ENCODE measurements at regions not wholly inside any gene's neighbourhood (a gene's known extent, or its start where the extent isn't known, plus 50 kb on each side); places are given as distances from the start of the nearest gene placed in this dataset.

DNA sequence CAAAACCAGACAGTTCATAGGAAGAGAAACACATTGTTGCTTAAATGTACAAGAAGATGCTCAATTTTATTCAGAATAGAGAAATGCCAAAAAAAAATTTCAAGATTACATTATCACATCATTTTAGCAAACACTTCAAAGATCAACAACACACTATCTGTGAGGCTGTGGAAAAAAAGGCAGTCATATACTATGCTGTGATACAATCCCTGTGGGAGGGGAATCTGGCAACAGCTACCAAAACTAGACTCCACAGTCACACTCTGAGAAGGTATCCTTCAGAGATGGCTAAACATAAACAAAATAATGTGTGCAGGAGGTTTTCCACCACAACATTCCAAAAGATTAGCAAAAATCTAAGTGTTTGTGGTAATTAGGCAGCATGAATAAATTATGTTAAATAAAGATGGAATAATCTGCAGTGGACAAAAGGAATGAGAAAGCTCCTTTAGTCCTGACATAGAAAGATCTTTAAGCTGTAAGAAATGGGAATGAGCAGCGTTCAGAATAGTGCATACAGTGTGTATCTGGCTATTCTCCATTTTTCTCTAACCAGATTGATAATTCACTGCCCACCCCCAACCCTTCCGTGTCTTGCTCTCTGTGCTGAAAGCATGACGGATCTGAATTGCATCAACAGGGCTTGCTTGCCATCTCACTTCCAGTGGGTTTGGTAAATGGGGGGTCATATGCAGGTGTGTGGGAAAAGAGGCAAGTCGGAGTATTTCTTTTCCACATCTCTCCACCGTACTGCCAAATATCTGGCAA lies 329.6 kb downstream of the MBD2 start:
- Histone ChIP-seq H3K79me2 (ENCODE audit: low read length) (no peaks in the 10 kb centered on the region), H2AFZ (ENCODE audit: low read depth, low read length) (no peak overlapping the region), H3K9me3 (ENCODE audit: insufficient read depth, low read length) (no peaks in the 10 kb centered on the region), H3K4me1 (ENCODE audit: low read length) (no peaks in the 10 kb centered on the region), H3K36me3 (replicated peaks; ENCODE audit: low read depth, low read length) (no peaks in the 10 kb centered on the region), H3K4me3 (ENCODE audit: low read length) (no peak overlapping the region), H3K9ac (ENCODE audit: low read length) (no peak overlapping the region), H3K27ac (ENCODE audit: low read length) (no peak overlapping the region), H3K27me3 (ENCODE audit: low read depth, low read length) (peaks cover 38% of the 10 kb centered on the region), H3K4me2 (ENCODE audit: low read length) (no peak overlapping the region), H4K20me1 (ENCODE audit: insufficient read depth, low read length) (no peaks in the 10 kb centered on the region)
- TF ChIP-seq, protein P1, sequence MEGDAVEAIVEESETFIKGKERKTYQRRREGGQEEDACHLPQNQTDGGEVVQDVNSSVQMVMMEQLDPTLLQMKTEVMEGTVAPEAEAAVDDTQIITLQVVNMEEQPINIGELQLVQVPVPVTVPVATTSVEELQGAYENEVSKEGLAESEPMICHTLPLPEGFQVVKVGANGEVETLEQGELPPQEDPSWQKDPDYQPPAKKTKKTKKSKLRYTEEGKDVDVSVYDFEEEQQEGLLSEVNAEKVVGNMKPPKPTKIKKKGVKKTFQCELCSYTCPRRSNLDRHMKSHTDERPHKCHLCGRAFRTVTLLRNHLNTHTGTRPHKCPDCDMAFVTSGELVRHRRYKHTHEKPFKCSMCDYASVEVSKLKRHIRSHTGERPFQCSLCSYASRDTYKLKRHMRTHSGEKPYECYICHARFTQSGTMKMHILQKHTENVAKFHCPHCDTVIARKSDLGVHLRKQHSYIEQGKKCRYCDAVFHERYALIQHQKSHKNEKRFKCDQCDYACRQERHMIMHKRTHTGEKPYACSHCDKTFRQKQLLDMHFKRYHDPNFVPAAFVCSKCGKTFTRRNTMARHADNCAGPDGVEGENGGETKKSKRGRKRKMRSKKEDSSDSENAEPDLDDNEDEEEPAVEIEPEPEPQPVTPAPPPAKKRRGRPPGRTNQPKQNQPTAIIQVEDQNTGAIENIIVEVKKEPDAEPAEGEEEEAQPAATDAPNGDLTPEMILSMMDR (IDR thresholded peaks at IDR 0.05; ENCODE audit: low read depth, low read length): no peak
- TF ChIP-seq EZH2phosphoT487 (IDR thresholded peaks at IDR 0.05; ENCODE audit: low read depth): no peak

DNA sequence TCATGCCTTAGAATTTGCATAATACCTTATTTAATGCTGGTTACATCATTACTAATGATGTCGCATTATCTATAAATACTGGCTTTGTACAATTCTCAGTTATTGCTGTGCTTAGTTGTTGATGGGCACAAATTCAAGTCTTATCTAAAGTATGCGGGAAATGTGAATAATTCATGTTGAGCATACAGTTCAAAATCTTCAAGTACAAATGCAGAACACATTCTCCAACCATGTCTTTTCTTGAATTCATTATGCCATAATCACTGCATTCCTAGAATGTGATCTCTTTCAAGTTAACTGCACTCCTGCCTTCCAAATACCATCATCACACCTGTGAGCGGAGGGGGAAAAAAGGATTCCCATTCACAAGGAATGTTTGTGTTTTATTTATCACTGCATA lies 337.0 kb downstream of the MBD2 start:
- Histone ChIP-seq H3K4me3 (ENCODE audit: low read length) (no peak overlapping the region), H3K27ac (ENCODE audit: low read length) (no peak overlapping the region), H2AFZ (ENCODE audit: low read depth, low read length) (no peak overlapping the region), H3K9ac (ENCODE audit: low read length) (no peak overlapping the region), H3K36me3 (replicated peaks; ENCODE audit: low read depth, low read length) (no peaks in the 10 kb centered on the region), H4K20me1 (ENCODE audit: insufficient read depth, low read length) (no peaks in the 10 kb centered on the region), H3K27me3 (ENCODE audit: low read depth, low read length) (0 out of 2 replicates have a peak, but pooled peaks cover 2% of the 10 kb centered on the region), H3K9me3 (ENCODE audit: insufficient read depth, low read length) (no peaks in the 10 kb centered on the region), H3K4me1 (ENCODE audit: low read length) (no peaks in the 10 kb centered on the region), H3K79me2 (ENCODE audit: low read length) (no peaks in the 10 kb centered on the region), H3K4me2 (ENCODE audit: low read length) (no peak overlapping the region)
- TF ChIP-seq, protein P1 (IDR thresholded peaks at IDR 0.05; ENCODE audit: low read depth, low read length): no peak
- no peak for TF ChIP-seq EZH2phosphoT487 (IDR thresholded peaks at IDR 0.05; ENCODE audit: low read depth)

DNA sequence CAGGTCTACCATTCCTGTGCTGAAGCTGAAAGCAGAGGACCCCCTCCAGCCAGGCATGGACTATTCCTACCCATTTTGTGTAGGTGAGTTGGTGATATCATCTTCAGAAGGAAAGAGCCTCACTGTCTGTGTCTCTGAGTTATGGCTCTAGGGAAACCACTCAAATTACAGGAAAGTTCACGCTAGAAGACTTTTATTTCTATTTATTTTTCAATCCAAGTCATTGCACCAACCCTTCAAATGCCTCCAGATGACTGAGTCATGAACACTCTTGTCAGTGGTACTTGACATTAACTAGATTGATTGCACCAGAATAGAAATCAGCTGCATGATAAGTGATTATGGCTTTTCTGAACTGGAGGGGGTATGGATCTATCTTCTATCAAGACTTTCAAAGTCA lies 338.4 kb downstream of the MBD2 start:
- Histone ChIP-seq H3K4me3 (ENCODE audit: low read length) (no peak overlapping the region), H2AFZ (ENCODE audit: low read depth, low read length) (no peak overlapping the region), H3K79me2 (ENCODE audit: low read length) (no peaks in the 10 kb centered on the region), H3K27me3 (ENCODE audit: low read depth, low read length) (no peaks in the 10 kb centered on the region), H3K9me3 (ENCODE audit: insufficient read depth, low read length) (no peaks in the 10 kb centered on the region), H3K36me3 (replicated peaks; ENCODE audit: low read depth, low read length) (no peaks in the 10 kb centered on the region), H4K20me1 (ENCODE audit: insufficient read depth, low read length) (no peaks in the 10 kb centered on the region), H3K9ac (ENCODE audit: low read length) (no peak overlapping the region), H3K4me2 (ENCODE audit: low read length) (no peak overlapping the region), H3K27ac (ENCODE audit: low read length) (no peak overlapping the region), H3K4me1 (ENCODE audit: low read length) (no peaks in the 10 kb centered on the region)
- no peak for TF ChIP-seq EZH2phosphoT487 (IDR thresholded peaks at IDR 0.05; ENCODE audit: low read depth)
- TF ChIP-seq, protein P1 (IDR thresholded peaks at IDR 0.05; ENCODE audit: low read depth, low read length): no peak

DNA sequence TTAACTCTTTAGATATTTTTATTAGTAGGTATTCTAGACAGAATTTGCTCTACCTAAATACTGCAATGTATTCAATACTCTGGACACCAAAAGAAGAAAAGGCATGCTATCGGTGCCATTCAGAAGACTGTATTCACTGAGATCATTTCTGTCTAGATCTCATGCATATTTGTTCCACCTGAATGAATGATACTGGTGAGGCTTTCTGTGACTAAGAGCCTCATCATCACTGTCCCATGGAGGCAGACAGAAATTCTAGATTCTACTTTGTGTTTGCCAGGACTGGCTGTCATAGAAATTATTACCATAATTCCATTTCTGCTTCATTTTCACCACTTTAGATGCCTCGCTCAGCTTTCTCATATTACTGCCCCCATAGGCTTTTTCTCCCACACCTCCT lies 340.7 kb downstream of the MBD2 start:
- no peak overlapping the region for H3K27ac ChIP-seq (ENCODE audit: low read length)
- no peak overlapping the region for H3K9ac ChIP-seq (ENCODE audit: low read length)
- H3K4me2 ChIP-seq (ENCODE audit: low read length): no peak overlapping the region
- TF ChIP-seq EZH2phosphoT487 (IDR thresholded peaks at IDR 0.05; ENCODE audit: low read depth): no peak
- TF ChIP-seq, protein P1 (IDR thresholded peaks at IDR 0.05; ENCODE audit: low read depth, low read length): no peak
- H3K9me3 ChIP-seq (ENCODE audit: insufficient read depth, low read length): no peaks in the 10 kb centered on the region
- no peaks in the 10 kb centered on the region for H3K27me3 ChIP-seq (ENCODE audit: low read depth, low read length)
- no peaks in the 10 kb centered on the region for H3K79me2 ChIP-seq (ENCODE audit: low read length)
- H3K4me3 ChIP-seq (ENCODE audit: low read length): no peak overlapping the region
- H3K36me3 ChIP-seq (replicated peaks; ENCODE audit: low read depth, low read length): no peaks in the 10 kb centered on the region
- H3K4me1 ChIP-seq (ENCODE audit: low read length): no peaks in the 10 kb centered on the region
- no peak overlapping the region for H2AFZ ChIP-seq (ENCODE audit: low read depth, low read length)
- H4K20me1 ChIP-seq (ENCODE audit: insufficient read depth, low read length): no peaks in the 10 kb centered on the region
